ENCODE measurements at regions not wholly inside any gene's neighbourhood (a gene's known extent, or its start where the extent isn't known, plus 50 kb on each side); places are given as distances from the start of the nearest gene placed in this dataset.

GRCh38 chr10:62457598-62457997, 83.4 kb downstream of the ZNF365 start:
- H3K36me3 ChIP-seq: no peaks in the 10 kb centered on the region
- WGBS, 4 donors: 68 to 75% (median 71%) methylated on average over 1 of the region's 1 CpG
- H3K27me3 ChIP-seq: no peaks in the 10 kb centered on the region
- peaks cover 0 to 21% (median 0%) of the 10 kb centered on the region in 12 donors for H3K4me1 ChIP-seq
- DNase-seq (no peak), ATAC-seq (no peak)
- intact Hi-C loops (cut with DNase I): no loop called here
- peaks cover 0 to 4% (median 0%) of the 10 kb centered on the region in 12 donors for H3K9me3 ChIP-seq
- H3K4me3 ChIP-seq: no peak overlapping the region
- TF ChIP-seq CTCF (IDR thresholded peaks at IDR 0.05) (no peak), POLR2A (IDR thresholded peaks at IDR 0.05) (no peak)
- peak overlapping the region in 2 of 12 donors; percentile 4 to 58 for H3K27ac ChIP-seq

DNA sequence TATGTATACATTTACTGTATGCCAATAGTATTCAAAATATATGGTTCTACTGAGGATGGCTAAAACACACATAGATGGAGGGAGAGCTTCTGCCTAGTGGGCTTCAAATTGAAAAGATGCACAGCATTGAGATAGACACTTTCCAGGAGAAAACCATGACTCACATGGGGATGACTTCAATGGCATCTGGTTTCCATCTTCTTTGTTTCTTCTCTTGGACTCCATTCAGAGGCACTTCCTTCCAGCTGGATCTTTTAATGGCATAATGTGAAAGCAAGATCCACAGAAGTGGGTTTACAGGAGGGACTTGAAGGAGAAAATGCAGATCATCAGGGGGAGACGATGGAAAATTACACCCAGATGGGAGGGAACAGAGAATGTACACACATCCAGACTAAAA, 84.9 kb downstream of the ZNF365 start:
- peaks cover 0 to 21% (median 0%) of the 10 kb centered on the region in 12 donors for H3K4me1 ChIP-seq
- WGBS, 4 donors: 39 to 67% (median 59%) methylated on average over 1 of the region's 1 CpG
- H3K27me3 ChIP-seq: no peaks in the 10 kb centered on the region
- H3K4me3 ChIP-seq: no peak overlapping the region
- peak in 2 of 4 donors; percentile 9 to 49 for ATAC-seq
- no peaks in the 10 kb centered on the region for H3K36me3 ChIP-seq
- intact Hi-C loops (cut with DNase I): no loop called here
- no peak for DNase-seq
- H3K27ac ChIP-seq: peak overlapping the region in 5 of 12 donors; percentile 4 to 50 (median 17)
- H3K9me3 ChIP-seq: no peaks in the 10 kb centered on the region
- no peak for TF ChIP-seq POLR2A (IDR thresholded peaks at IDR 0.05)
- no peak for TF ChIP-seq CTCF (IDR thresholded peaks at IDR 0.05)

DNA sequence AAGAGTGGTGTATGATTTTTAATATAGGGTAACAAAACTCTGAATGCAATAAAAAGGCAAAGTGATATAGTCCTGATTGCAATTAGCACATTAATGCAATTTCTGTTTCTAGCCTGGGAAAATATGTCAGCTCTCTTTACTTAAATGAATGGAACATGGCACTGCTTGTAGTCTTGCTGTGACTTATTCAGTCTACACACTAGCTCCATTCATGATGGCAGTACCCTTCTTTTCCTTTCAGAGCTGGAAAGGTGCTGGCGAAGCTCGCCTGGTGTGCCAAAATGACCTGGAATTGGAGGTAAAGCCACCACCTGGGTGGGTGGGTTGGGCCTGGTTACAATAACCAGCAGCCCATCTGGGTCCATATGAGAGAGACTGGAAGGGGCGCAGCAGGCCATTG, 85.3 kb downstream of the ZNF365 start:
- Histone ChIP-seq H3K27me3 (no peaks in the 10 kb centered on the region), H3K4me1 (peaks cover 0 to 21% (median 0%) of the 10 kb centered on the region in 12 donors), H3K36me3 (no peaks in the 10 kb centered on the region), H3K27ac (peak overlapping the region in 6 of 12 donors; percentile 12 to 50 (median 28)), H3K9me3 (no peaks in the 10 kb centered on the region), H3K4me3 (no peak overlapping the region)
- intact Hi-C loops (cut with DNase I): no loop called here
- DNase-seq (no peak), ATAC-seq (no peak)
- TF ChIP-seq CTCF (IDR thresholded peaks at IDR 0.05) (no peak), POLR2A (IDR thresholded peaks at IDR 0.05) (no peak)
- WGBS, 4 donors: 88 to 97% (median 93%) methylated on average over 3 of the region's 3 CpGs

DNA sequence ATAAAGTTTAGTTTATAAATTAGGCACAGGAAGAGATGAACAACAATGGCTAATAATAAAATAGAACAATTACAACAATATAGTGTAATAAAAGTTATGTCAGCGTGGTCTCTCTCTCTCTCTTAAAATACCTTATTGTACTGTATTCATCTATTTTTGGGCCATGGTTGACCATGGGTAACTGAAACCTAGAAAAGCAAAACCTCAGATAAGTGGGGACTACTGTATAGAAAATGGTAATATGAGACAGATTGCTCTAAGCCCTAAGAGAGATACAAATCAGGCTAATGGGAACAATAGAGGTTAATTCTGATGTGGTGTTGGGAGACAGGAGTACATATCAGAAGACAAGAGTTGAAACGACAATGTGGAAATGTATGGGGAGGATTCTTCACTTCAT, 86.2 kb downstream of the ZNF365 start:
- Histone ChIP-seq H3K9me3 (peaks cover 0 to 7% (median under 1%) of the 10 kb centered on the region in 12 donors), H3K36me3 (no peaks in the 10 kb centered on the region), H3K4me1 (peaks cover 0 to 21% (median 0%) of the 10 kb centered on the region in 12 donors), H3K27ac (no peak overlapping the region), H3K27me3 (no peaks in the 10 kb centered on the region), H3K4me3 (no peak overlapping the region)
- intact Hi-C loops (cut with DNase I): no loop called here
- ATAC-seq: no peak
- 85 to 91% (median 88%) methylated on average over 2 of the region's 2 CpGs for WGBS, 4 donors
- TF ChIP-seq POLR2A (IDR thresholded peaks at IDR 0.05) (no peak), CTCF (IDR thresholded peaks at IDR 0.05) (no peak)
- DNase-seq: no peak

All from heart left ventricle (tissue), 16 donors.